HepG2 (cell line): ENCODE measurements at regions not wholly inside any gene's neighbourhood (a gene's known extent, or its start where the extent isn't known, plus 50 kb on each side); places are given as distances from the start of the nearest gene placed in this dataset.

Experiments
- BRF2 ChIP-seq: sonication (generic); formaldehyde crosslinking; IDR thresholded peaks from 2 replicates; pipeline ENCODE4 v1.8.1; 2022; ENCODE audit warnings: mild to moderate bottlenecking, missing genetic modification reagents
- JUNB ChIP-seq: sonication (generic); formaldehyde crosslinking; IDR thresholded peaks from 2 replicates; pipeline ENCODE4 v1.8.0; 2022; ENCODE audit warnings: missing genetic modification reagents, mild to moderate bottlenecking, borderline replicate concordance
- ZNF136 ChIP-seq: sonication (generic); formaldehyde crosslinking; IDR thresholded peaks from 2 replicates; pipeline ENCODE4 v1.8.1; 2022; ENCODE audit warnings: low read depth, mild to moderate bottlenecking, moderate library complexity, missing genetic modification reagents

DNA sequence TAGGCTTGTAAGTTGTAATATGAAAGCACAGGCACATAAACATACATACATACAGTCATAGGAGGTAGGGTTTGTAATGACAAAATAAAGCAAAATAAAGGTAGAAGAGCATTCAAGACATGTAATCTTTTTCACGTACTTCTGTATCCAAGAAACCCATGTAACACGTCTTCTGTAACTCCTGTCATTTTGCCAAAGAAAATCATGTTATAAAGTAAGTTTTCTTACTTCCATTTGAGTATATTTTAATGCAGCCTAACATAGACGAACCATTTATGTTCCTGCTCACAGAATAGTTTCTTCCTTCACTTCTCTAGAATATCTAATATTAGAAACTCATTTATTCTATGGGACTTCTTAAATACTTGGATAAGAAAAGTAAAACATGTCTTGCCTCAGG lies 1884.0 kb upstream of the CELF4 start:
- TF ChIP-seq JUNB (CRISPR knock-in tag) (no peak), BRF2 (CRISPR knock-in tag) (no peak), ZNF136 (no peak)
